ENCODE measurements at regions not wholly inside any gene's neighbourhood (a gene's known extent, or its start where the extent isn't known, plus 50 kb on each side); places are given as distances from the start of the nearest gene placed in this dataset.

DNA sequence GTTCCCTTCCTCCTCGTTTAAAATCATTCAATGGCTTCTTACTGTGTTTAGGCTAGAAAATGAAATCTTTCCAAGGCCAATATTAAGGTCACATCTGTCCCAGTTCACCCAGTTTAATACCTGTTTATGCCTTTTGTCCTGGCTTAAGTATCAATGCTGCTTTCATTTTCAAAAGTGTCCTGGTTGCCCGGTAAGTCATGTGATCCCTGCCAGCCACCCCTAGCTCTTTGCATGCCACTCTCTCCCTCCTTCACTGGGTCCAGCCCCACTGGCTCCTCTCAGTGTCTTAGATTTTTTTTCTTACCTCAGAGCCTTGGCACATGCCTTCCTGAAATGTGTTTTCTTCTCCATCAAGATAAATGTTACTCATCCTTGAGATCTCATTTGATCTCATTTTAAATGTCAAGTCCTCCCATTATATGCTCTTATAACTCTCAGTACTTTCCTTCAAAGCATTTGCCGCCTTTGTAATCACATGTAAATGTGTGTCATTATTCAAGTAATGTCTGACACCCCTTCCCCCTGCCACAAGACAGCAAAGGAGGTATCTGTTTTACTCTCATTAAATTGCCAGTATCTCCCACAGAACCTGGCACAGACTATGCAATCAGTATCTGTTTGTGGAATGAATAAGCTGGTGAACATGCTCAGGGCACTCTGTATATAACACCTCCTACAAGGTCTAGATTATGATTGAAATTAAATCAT is 472.5 kb upstream of the RPS6KA3 start:
- no peak for TF ChIP-seq EZH2 (IDR thresholded peaks at IDR 0.05; ENCODE audit: low read depth)
- TF ChIP-seq, protein P1, sequence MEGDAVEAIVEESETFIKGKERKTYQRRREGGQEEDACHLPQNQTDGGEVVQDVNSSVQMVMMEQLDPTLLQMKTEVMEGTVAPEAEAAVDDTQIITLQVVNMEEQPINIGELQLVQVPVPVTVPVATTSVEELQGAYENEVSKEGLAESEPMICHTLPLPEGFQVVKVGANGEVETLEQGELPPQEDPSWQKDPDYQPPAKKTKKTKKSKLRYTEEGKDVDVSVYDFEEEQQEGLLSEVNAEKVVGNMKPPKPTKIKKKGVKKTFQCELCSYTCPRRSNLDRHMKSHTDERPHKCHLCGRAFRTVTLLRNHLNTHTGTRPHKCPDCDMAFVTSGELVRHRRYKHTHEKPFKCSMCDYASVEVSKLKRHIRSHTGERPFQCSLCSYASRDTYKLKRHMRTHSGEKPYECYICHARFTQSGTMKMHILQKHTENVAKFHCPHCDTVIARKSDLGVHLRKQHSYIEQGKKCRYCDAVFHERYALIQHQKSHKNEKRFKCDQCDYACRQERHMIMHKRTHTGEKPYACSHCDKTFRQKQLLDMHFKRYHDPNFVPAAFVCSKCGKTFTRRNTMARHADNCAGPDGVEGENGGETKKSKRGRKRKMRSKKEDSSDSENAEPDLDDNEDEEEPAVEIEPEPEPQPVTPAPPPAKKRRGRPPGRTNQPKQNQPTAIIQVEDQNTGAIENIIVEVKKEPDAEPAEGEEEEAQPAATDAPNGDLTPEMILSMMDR (conservative IDR thresholded peaks at IDR 0.05) = no peak

Data from PC-9 (cell line).